Hematopoietic multipotent progenitor cell treated with erythropoietin and hydrocortisone succinate and interleukin-3 and kit ligand, for 6 days (in vitro differentiated cells): ENCODE measurements at regions not wholly inside any gene's neighbourhood (a gene's known extent, or its start where the extent isn't known, plus 50 kb on each side); places are given as distances from the start of the nearest gene placed in this dataset.
"Not testable (repeated sequence)": the region's sequence is repeated elsewhere in the genome, so short reads cannot be mapped to it uniquely, and the experiment has no call there.

Source experiments
- DNase-seq: peaks from one replicate; pipeline ENCODE4 v3.0.0-alpha.2; 2015

GRCh38 chr2:56816666-56817065 lies 632.9 kb downstream of the CCDC85A start:
- no peak for DNase-seq

DNA sequence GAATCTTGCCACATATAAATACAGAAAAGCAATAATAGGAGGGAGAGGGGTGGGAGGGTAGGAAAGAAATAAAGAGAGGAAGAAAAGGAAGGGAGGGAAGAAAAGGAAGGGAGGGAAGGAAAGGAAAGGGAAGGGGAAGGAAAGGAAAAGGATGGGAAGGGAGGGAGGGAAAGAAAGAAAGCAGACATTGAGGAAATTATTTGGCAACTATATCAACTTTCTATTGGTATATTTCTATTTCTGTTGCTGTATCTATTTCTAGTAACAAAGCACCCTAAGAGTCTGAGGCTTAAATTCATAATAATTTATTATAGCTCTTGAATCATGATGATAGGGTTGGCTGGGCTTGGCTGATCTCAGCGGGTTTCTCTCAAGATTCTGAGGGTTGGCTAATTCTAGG lies 648.0 kb downstream of the CCDC85A start:
- no peak for DNase-seq

- no peak for DNase-seq
Measured at GRCh38 chr2:56834686-56835085, 650.9 kb downstream of the CCDC85A start.

- DNase-seq: not testable (repeated sequence)
Measured at GRCh38 chr2:56840009-56840408, 656.2 kb downstream of the CCDC85A start.

GRCh38 chr2:56860991-56861390 lies 677.2 kb downstream of the CCDC85A start:
- DNase-seq: no peak

DNA sequence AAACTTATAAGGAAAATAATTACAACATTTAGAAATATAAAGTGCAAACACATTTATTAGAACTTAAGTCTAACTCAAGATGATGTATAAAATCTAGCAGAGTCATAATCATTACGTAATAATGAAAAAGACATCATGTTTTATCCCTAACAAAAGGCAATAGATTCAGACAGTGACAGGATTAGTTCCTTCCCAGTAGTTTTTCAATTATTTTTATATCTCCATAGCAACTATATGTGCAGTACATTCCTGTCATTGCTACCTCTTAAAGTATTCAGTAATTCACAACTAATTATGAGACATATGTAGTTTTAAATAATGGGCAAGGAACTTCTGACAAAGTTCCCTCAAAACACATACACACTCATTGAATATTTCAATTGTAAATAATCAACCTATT lies 687.9 kb downstream of the CCDC85A start:
- DNase-seq: no peak

DNA sequence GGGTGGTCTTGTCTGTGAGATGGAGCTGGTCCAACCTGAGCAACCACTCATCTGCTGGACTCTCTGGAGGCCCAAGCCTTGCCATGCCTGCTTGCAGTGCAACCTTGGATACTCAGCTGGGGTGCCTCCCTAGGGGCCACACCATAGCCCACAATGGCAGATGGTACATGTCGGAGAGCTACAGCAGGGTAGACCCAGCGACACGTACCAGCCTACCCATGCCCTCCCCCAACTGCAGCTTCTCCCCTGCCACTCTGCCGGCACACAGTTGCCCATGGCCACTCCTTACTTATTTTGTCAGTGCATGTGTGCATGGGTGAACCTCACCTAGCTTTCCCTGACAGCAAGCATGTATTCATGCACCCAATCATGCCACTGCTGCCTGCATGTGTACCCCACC lies 690.9 kb downstream of the CCDC85A start:
- no peak for DNase-seq

DNA sequence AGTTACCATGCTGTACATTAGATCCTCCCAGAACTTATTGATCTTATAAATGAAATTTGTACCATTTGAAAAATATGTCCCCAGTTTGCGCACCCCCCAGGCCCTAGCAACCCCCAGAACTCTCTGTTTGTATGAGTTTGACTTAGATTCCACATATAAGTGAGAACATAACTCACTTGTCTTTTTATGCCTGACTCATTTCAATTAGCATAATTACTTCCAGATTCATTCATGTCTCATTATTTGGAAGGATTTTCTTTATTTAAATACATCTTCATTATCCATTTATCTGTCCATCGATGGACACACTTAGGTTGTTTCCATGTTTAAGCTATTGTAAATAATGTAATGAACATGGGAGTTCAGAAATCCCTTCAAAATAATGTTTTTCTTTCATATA lies 705.9 kb downstream of the CCDC85A start:
- DNase-seq: no peak

GRCh38 chr2:56892382-56892781 lies 708.6 kb downstream of the CCDC85A start:
- DNase-seq: no peak

DNA sequence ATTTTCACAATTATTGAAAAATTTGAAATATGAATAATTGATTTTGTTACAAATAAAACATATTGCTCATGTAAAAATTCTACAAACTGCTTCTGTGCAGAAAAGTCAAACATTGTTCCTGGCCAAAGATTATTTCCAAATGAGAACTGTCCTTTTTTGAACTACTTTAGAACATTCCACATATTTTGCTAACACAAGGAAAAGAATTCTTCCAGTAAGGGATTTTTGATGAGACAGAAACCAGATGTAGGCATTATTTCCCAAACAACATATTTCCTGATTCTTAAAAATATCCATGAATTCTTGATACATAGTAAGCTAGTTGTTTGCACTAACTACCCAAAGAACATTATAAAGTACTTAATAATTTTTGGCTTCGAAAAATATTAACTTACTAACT lies 715.2 kb downstream of the CCDC85A start:
- DNase-seq: no peak

GRCh38 chr2:56912490-56912889 lies 728.7 kb downstream of the CCDC85A start:
- no peak for DNase-seq

GRCh38 chr2:56918790-56919189 lies 735.0 kb downstream of the CCDC85A start:
- DNase-seq: no peak

GRCh38 chr2:56933976-56934375 lies 750.2 kb downstream of the CCDC85A start:
- DNase-seq: no peak

- DNase-seq: no peak
Measured at GRCh38 chr2:56934866-56935265, 751.1 kb downstream of the CCDC85A start.

- no peak for DNase-seq
Measured at GRCh38 chr2:56940054-56940453, 756.3 kb downstream of the CCDC85A start.

DNA sequence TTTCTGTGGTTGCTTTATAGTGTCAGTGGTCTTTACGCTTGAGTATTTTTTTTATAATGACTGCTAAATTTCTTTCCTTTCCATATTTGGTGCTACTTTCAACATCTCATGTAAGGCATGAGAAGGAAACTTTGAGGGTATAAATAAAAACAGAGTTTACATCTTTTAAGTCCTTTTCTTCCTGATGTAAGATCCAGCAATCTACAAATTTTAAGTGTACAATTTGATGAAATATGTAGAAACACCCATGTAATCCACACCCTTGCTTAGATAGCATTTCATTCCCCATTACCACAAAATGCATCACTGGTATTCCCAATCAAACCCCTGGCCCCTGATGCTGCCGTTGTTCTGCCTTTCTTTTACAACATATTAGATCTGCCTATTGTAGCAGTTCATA lies 769.1 kb downstream of the CCDC85A start:
- DNase-seq: no peak

DNA sequence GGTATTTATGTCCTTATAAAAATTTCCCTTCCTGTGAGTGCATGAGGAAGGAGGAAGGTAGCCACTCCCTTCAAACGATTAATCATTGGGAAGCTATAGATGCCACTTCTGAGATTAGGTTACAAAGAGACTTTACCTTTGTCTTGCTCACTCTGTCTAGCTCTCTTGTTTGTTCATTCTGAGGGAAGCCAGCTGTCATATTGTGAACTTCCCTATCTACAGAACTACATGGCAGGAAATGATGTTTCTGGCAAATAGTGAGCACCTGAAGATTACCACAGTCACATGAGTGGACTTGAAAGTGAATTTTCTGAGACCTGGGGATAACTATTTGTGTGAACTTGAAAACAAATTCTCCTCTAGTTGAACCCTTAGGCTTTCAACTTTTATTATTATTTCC lies 776.8 kb downstream of the CCDC85A start:
- DNase-seq: no peak

DNA sequence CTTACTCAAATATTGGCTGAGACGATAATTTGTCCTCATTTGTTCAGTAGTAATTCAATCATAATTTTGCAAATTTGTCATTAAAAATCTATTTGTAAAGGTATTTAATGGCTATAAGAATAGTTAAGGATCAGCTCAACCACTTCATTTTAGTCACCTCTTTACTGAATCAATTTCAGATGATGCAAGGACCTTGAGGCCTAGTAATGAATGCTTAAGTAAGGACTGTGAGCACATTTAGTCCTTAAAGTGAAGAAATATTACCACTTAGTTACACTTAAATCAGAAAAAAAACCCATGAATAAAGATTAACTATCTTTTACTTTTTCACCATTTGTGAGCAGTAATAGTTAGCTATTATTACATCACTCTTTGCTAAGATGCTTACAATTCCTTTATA lies 778.9 kb downstream of the CCDC85A start:
- DNase-seq: no peak

GRCh38 chr2:56969513-56969912 lies 785.7 kb downstream of the CCDC85A start:
- no peak for DNase-seq

- DNase-seq: no peak
Measured at GRCh38 chr2:56971383-56971974, 787.7 kb downstream of the CCDC85A start.

DNA sequence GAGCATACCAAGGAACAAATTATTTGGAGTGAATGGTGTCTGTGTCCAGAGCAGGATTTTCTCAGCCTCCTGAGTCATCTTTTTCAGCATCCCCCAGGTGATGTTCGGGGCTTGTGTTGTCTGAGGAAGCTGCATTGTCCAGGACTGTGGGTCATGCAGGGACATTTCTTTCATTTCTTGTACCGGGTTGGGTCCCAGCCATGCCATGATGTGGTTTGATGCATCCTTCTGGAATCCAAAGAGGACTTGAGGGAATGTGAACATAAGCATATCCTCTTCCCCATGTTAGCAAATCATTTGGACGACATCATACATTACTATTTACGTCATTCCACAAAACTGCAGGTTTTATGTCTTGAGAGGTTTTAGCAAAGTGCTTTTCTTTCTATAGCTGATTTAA lies 797.8 kb downstream of the CCDC85A start:
- no peak for DNase-seq

DNA sequence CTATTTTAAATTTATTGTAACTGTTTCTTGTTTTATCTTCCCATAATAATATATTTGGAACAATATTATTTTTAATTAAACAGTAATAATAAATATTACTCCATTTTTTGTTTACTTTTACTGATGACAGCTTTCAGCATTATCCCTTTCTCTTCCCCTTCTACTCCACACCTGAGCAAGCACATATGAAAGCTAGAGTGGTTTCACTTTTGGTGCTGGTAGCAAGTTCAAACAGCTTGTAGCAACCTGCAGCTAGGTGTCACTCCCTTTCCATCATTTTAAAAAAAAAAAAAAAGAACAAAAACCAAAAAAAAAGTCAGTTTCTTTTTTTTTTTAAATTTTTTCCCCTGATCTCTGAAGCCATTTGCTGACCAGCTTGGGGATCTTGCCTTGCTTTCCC lies 801.8 kb downstream of the CCDC85A start:
- DNase-seq: no peak

DNA sequence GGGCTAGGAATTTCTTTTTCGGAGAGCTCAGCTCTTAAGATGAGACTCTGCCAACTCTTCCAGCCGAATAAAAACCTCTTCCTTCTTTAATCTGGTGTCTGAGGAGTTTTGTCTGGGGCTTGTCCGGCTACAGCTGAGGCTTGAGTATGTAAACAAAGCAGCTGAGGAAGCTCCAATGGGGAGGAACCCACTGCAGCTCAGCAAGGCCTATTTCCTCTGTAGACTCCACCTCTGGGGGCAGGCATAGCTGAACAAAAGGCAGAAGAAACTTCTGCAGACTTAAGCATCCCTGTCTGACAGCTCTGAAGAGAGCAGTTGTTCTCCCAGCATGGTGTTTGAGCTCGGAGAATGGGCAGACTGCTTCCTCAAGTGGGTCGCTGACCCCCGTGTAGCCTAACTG lies 838.7 kb downstream of the CCDC85A start:
- DNase-seq: no peak

DNA sequence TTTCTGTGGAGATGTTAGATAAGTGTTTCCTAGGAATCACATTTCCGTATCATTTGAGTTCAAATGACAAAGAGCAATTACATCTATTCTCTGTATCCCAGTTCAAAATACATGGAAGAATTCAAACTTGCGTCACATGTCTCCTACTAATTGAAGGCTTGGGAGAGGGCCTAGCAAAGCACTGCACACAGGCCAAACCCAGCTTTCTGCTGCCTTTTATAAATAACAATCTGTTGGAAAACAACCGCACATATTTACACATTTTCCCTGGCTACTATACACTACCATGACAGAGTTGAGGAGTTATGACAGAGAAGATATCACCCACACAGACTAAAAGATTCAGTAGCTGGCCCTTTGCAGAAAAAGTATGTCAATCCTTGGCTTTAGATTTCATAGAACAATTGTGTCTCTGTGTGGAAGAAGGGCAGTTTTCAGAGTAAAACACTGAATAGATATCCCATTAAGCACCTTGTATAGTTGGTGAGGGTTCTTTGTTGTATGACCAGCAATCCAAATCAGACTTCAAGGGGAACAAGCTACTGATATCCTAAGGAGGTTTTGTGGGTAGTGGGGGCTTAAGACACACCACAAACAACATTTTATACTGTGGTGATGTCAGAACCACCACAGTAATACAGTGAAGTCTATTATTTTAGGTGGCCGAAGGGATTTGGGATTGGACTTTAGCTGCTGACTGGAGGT lies 861.3 kb downstream of the CCDC85A start:
- no peak for DNase-seq

DNA sequence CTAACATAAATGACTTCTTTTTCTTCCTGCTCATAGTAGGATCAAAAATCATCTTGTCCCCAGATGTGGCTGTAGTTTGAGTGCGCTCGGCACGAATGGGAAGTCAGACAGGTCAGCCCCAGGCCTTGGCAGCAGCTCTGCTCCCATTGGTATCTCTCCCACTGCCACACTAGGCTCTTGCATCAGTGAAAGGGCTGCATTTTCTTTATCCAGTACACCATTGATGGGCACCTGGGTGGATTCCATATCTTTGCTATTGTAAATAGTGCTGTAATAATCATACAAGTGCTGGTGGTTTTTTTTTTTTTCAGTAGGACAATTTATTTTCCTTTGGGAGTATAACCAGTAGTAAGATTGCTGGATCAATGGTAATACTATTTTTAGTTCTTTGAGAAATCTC lies 865.5 kb downstream of the CCDC85A start:
- no peak for DNase-seq
